ENCODE measurements at regions not wholly inside any gene's neighbourhood (a gene's known extent, or its start where the extent isn't known, plus 50 kb on each side); places are given as distances from the start of the nearest gene placed in this dataset.
A peak's percentile ranks its signal among the peaks of the same experiment; 100 is the strongest.

- TF ChIP-seq CTCF (conservative IDR thresholded peaks at IDR 0.05 in 1 of 2, IDR thresholded peaks at IDR 0.05 in 1 of 2; ENCODE audit: low read depth in 1 of 2, low read length in 2 of 2), result no peak
- no peak for TF ChIP-seq EZH2 (IDR thresholded peaks at IDR 0.05; ENCODE audit: low read length, missing control alignments)
- Histone ChIP-seq H3K27ac (ENCODE audit: insufficient read depth, low read length) (no peak overlapping the region), H2AFZ (ENCODE audit: low read length) (no peak overlapping the region), H3K36me3 (ENCODE audit: control insufficient read depth, insufficient read depth, low read length) (no peaks in the 10 kb centered on the region), H3K27me3 (ENCODE audit: control insufficient read depth, insufficient read depth, low read length) (no peaks in the 10 kb centered on the region), H3K9ac (ENCODE audit: insufficient read depth, low read length) (no peak overlapping the region), H3K4me2 (ENCODE audit: extremely low read depth, insufficient read depth, low read length) (no peak overlapping the region), H3K4me1 (ENCODE audit: control insufficient read depth, extremely low read depth, insufficient read depth, low read length) (peaks cover 2% of the 10 kb centered on the region), H3K79me2 (ENCODE audit: control insufficient read depth, insufficient read depth, low read length) (no peaks in the 10 kb centered on the region), H3K9me3 (ENCODE audit: control insufficient read depth, insufficient read depth, low read depth, low read length) (no peaks in the 10 kb centered on the region), H4K20me1 (ENCODE audit: control insufficient read depth, extremely low read depth, insufficient read depth, low read length) (no peaks in the 10 kb centered on the region), H3K4me3 (replicated peaks in 1 of 4; ENCODE audit: control extremely low read depth in 1 of 4, insufficient read depth in 1 of 4, low read depth in 3 of 4, low read length in 4 of 4) (no peak overlapping the region)
- DNase-seq (ENCODE audit: low read depth in 2 of 2), result no peak
Observed at GRCh38 chr7:81433692-81434331, 336.0 kb downstream of the HGF start.

- H3K79me2 ChIP-seq (ENCODE audit: control insufficient read depth, insufficient read depth, low read length), result no peaks in the 10 kb centered on the region
- H2AFZ ChIP-seq (ENCODE audit: low read length), result no peak overlapping the region
- no peaks in the 10 kb centered on the region for H4K20me1 ChIP-seq (ENCODE audit: control insufficient read depth, extremely low read depth, insufficient read depth, low read length)
- H3K27ac ChIP-seq (ENCODE audit: insufficient read depth, low read length), result no peak overlapping the region
- no peak overlapping the region for H3K4me2 ChIP-seq (ENCODE audit: extremely low read depth, insufficient read depth, low read length)
- no peak for DNase-seq (ENCODE audit: low read depth in 2 of 2)
- H3K4me1 ChIP-seq (ENCODE audit: control insufficient read depth, extremely low read depth, insufficient read depth, low read length), result peaks cover 2% of the 10 kb centered on the region
- no peaks in the 10 kb centered on the region for H3K36me3 ChIP-seq (ENCODE audit: control insufficient read depth, insufficient read depth, low read length)
- H3K9me3 ChIP-seq (ENCODE audit: control insufficient read depth, insufficient read depth, low read depth, low read length), result no peaks in the 10 kb centered on the region
- no peak overlapping the region for H3K9ac ChIP-seq (ENCODE audit: insufficient read depth, low read length)
- no peak overlapping the region for H3K4me3 ChIP-seq (replicated peaks in 1 of 4; ENCODE audit: control extremely low read depth in 1 of 4, insufficient read depth in 1 of 4, low read depth in 3 of 4, low read length in 4 of 4)
- H3K27me3 ChIP-seq (ENCODE audit: control insufficient read depth, insufficient read depth, low read length), result no peaks in the 10 kb centered on the region
- TF ChIP-seq EZH2 (IDR thresholded peaks at IDR 0.05; ENCODE audit: low read length, missing control alignments), result no peak
- no peak for TF ChIP-seq CTCF (conservative IDR thresholded peaks at IDR 0.05 in 1 of 2, IDR thresholded peaks at IDR 0.05 in 1 of 2; ENCODE audit: low read depth in 1 of 2, low read length in 2 of 2)
Observed at GRCh38 chr7:81433206-81433605, 336.6 kb downstream of the HGF start.

GRCh38 chr7:81430761-81431160 is 339.1 kb downstream of the HGF start:
- Histone ChIP-seq H3K36me3 (ENCODE audit: control insufficient read depth, insufficient read depth, low read length) (no peaks in the 10 kb centered on the region), H3K9ac (ENCODE audit: insufficient read depth, low read length) (no peak overlapping the region), H3K27ac (ENCODE audit: insufficient read depth, low read length) (no peak overlapping the region), H3K9me3 (ENCODE audit: control insufficient read depth, insufficient read depth, low read depth, low read length) (no peaks in the 10 kb centered on the region), H3K79me2 (ENCODE audit: control insufficient read depth, insufficient read depth, low read length) (no peaks in the 10 kb centered on the region), H4K20me1 (ENCODE audit: control insufficient read depth, extremely low read depth, insufficient read depth, low read length) (no peaks in the 10 kb centered on the region), H3K4me2 (ENCODE audit: extremely low read depth, insufficient read depth, low read length) (no peak overlapping the region), H3K27me3 (ENCODE audit: control insufficient read depth, insufficient read depth, low read length) (no peaks in the 10 kb centered on the region), H2AFZ (ENCODE audit: low read length) (no peak overlapping the region), H3K4me3 (replicated peaks in 1 of 4; ENCODE audit: control extremely low read depth in 1 of 4, insufficient read depth in 1 of 4, low read depth in 3 of 4, low read length in 4 of 4) (no peak overlapping the region), H3K4me1 (ENCODE audit: control insufficient read depth, extremely low read depth, insufficient read depth, low read length) (peaks cover 2% of the 10 kb centered on the region)
- peak in 1 of 2 donors; percentile 64 for DNase-seq (ENCODE audit: low read depth in 2 of 2)
- TF ChIP-seq EZH2 (IDR thresholded peaks at IDR 0.05; ENCODE audit: low read length, missing control alignments), result no peak
- TF ChIP-seq CTCF (conservative IDR thresholded peaks at IDR 0.05 in 1 of 2, IDR thresholded peaks at IDR 0.05 in 1 of 2; ENCODE audit: low read depth in 1 of 2, low read length in 2 of 2), result no peak

All from fibroblast of lung (primary cell).